Right lobe of liver (tissue), 6 donors: ENCODE measurements at regions not wholly inside any gene's neighbourhood (a gene's known extent, or its start where the extent isn't known, plus 50 kb on each side); places are given as distances from the start of the nearest gene placed in this dataset.

ENCODE experiments used
- ATAC-seq, 4 donors: fragments of 200-7000 bp; cut with Tn5 transposase; one replicate each; pipeline ENCODE4 v1.9.1; 2020; ENCODE audit warnings: mild to moderate bottlenecking in 4 of 4, moderate library complexity in 4 of 4
- DNase-seq, 3 donors: peaks; one replicate each; pipeline ENCODE4 v3.0.0-alpha.2; 2020
- H3K27ac ChIP-seq, 3 donors: fragments of 200-600 bp; one replicate each; pipeline ENCODE4 v1.8.0; 2022
- H3K27me3 ChIP-seq, 2 donors: fragments of 200-600 bp; one replicate each; pipeline ENCODE4 v1.8.0; 2022
- H3K36me3 ChIP-seq, 4 donors: fragments of 200-600 bp; sonication (generic) in 1 of 4; one replicate each; pipeline versions ENCODE4 v1.5.1 to v1.8.0; 2017 to 2022; ENCODE audit warnings: control low read depth in 1 of 4
- H3K4me1 ChIP-seq, 4 donors: fragments of 200-600 bp; sonication (generic) in 1 of 4; one replicate each; pipeline versions ENCODE4 v1.5.1 to v1.8.0; 2017 to 2022; ENCODE audit warnings: control low read depth in 1 of 4
- H3K4me3 ChIP-seq, 3 donors: fragments of 200-600 bp; one replicate each; pipeline ENCODE4 v1.8.0; 2022
- H3K9me3 ChIP-seq, 4 donors: fragments of 200-600 bp; sonication (generic) in 1 of 4; one replicate each; pipeline versions ENCODE4 v1.5.1 to v1.8.0; 2017 to 2022; ENCODE audit warnings: control low read depth in 1 of 4
- POLR2A ChIP-seq: fragments of 450-650 bp; IDR thresholded peaks from one replicate; pipeline ENCODE4 v1.6.1; 2017; ENCODE audit warnings: antibody characterized with exemption, mild to moderate bottlenecking
- WGBS: methylation state at CpG from one replicate; pipeline ENCODE4 v1.1.6; 2018; ENCODE audit warnings: low coverage, low lambda C conversion rate; ENCODE audit not compliant: insufficient coverage; ENCODE audit errors: missing lambda C conversion rate; 5-methylcytosine and 5-hydroxymethylcytosine counted together
- intact Hi-C, 2 donors: fragments of 100-400 bp; cut with DNase I; formaldehyde crosslinking; loops; one replicate each; pipeline versions ENCODE4 v1.11.2 to v1.14.1; 2022
- TF ChIP-seq, protein P1 (sequence below), 4 donors: fragments of 200-600 bp in 3 of 4; fragments of 450-650 bp in 1 of 4; IDR thresholded peaks; one replicate each; pipeline versions ENCODE4 v1.5.1 to v1.8.0; 2016 to 2022; ENCODE audit warnings: antibody characterized with exemption in 4 of 4, mild to moderate bottlenecking in 2 of 4
- donor health status: DM: no; HTN: yes; CAD: no.
- donor health status: DM: no; HTN: no; CAD: no.
- donor health status: DM: no; HTN: no; CAD: no.
- donor health status: DM: no; HTN: yes; CAD: no.
- donor health status: DM: no; HTN: yes; CAD: no.

DNA sequence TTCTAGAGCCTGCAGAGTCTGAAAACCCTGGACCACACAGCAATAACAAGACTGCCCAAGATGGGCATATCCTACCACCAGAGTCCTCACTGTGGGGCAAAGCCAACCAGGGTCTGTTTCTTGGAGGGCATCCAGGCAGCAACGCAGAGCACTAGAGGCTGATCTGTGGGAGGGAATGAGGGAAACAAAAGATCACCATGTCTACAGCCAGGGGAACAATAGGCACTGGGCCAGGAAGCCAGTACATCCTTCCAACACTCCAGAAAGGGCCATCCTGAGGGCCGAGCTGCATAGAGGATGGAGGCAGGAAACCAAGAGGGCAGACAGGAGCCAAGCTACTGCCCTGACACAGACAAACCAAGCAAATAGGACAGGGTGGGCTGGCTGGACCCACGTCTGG is 416.1 kb upstream of the IRX4 start:
- no peaks in the 10 kb centered on the region for H3K4me1 ChIP-seq
- no peak overlapping the region for H3K4me3 ChIP-seq
- no peaks in the 10 kb centered on the region for H3K9me3 ChIP-seq
- H3K27ac ChIP-seq: no peak overlapping the region
- ATAC-seq: no peak
- intact Hi-C loops: no loop called here
- no peak for TF ChIP-seq POLR2A
- TF ChIP-seq, protein P1, sequence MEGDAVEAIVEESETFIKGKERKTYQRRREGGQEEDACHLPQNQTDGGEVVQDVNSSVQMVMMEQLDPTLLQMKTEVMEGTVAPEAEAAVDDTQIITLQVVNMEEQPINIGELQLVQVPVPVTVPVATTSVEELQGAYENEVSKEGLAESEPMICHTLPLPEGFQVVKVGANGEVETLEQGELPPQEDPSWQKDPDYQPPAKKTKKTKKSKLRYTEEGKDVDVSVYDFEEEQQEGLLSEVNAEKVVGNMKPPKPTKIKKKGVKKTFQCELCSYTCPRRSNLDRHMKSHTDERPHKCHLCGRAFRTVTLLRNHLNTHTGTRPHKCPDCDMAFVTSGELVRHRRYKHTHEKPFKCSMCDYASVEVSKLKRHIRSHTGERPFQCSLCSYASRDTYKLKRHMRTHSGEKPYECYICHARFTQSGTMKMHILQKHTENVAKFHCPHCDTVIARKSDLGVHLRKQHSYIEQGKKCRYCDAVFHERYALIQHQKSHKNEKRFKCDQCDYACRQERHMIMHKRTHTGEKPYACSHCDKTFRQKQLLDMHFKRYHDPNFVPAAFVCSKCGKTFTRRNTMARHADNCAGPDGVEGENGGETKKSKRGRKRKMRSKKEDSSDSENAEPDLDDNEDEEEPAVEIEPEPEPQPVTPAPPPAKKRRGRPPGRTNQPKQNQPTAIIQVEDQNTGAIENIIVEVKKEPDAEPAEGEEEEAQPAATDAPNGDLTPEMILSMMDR (IDR thresholded peaks at IDR 0.05): no peak
- WGBS: 37% methylated on average over 2 of the region's 3 CpGs
- DNase-seq: no peak
- H3K36me3 ChIP-seq: no peaks in the 10 kb centered on the region
- H3K27me3 ChIP-seq: no peaks in the 10 kb centered on the region

DNA sequence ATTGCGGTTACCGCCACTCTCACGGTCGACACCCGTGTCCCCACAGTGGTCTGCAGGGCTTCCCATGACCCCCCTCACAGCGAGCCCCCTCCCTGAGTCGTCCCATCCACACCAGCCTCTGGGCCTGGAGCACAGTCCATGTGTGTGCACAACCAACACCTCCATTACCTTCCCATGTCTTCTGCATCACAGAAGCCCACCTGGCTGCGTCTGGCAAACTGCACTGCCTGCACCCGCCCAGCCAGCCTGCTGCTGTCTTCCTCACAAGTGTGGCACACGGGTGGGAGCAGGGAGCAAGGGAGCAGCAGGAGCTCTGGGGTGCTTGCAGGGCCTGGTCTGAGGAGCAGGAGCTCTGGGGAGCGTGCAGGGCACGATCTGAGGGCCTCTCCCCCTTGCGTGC is 415.3 kb upstream of the IRX4 start:
- 46% methylated on average over 9 of the region's 13 CpGs for WGBS
- no peaks in the 10 kb centered on the region for H3K36me3 ChIP-seq
- intact Hi-C loops: no loop called here
- ATAC-seq: no peak
- no peaks in the 10 kb centered on the region for H3K4me1 ChIP-seq
- H3K9me3 ChIP-seq: no peaks in the 10 kb centered on the region
- H3K4me3 ChIP-seq: no peak overlapping the region
- H3K27ac ChIP-seq: no peak overlapping the region
- no peak for DNase-seq
- no peaks in the 10 kb centered on the region for H3K27me3 ChIP-seq
- TF ChIP-seq POLR2A: no peak
- TF ChIP-seq, protein P1 (IDR thresholded peaks at IDR 0.05): no peak

DNA sequence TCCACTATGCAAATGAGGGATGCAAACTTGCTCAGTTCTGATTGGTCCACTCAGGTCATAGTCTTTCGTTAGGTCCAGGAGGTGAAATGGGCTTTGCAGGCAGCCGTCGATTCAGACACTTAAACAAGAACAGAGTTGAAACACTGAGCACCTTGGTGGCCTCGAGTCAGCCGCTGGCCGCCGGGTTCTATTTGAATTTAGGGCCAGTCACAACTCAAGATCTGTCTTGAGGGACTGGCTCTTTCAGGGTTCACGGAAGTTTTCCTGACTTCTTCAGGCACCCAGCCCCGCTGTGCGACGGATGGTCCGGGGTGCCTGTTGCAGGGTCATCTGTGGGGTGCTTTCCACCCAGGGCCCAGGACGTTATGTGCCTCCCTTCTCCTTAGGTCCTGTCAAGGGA is 412.8 kb upstream of the IRX4 start:
- ATAC-seq (no peak), DNase-seq (no peak)
- Histone ChIP-seq H3K27ac (no peak overlapping the region), H3K4me1 (no peaks in the 10 kb centered on the region), H3K9me3 (no peaks in the 10 kb centered on the region), H3K27me3 (no peaks in the 10 kb centered on the region), H3K36me3 (no peaks in the 10 kb centered on the region), H3K4me3 (no peak overlapping the region)
- TF ChIP-seq POLR2A: no peak
- TF ChIP-seq, protein P1 (IDR thresholded peaks at IDR 0.05): no peak
- intact Hi-C loops: no loop called here
- WGBS: 73% methylated on average over 4 of the region's 13 CpGs

DNA sequence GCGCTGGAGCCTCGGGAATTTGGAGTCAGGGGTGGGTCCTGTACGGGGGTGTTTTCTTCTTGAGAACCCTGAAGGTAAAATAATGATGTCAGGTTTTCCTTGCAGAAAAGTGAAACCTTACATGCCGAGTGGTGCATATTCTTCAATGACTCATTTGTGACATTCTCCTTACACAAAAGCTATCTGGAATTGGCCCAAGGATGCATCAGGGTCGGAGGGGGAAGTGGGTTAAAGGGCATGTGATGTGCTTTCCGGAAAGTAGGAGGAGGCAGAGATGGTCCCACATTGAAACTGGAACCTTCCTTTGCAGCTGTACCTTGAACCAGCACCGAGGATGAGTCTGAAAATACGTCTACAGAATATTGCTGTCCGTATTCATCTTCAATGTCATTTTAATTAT is 411.2 kb upstream of the IRX4 start:
- Histone ChIP-seq H3K4me1 (no peaks in the 10 kb centered on the region), H3K9me3 (no peaks in the 10 kb centered on the region), H3K27ac (no peak overlapping the region), H3K36me3 (no peaks in the 10 kb centered on the region), H3K4me3 (no peak overlapping the region), H3K27me3 (no peaks in the 10 kb centered on the region)
- WGBS: 50% methylated on average over 9 of the region's 9 CpGs
- TF ChIP-seq POLR2A: no peak
- TF ChIP-seq, protein P1 (IDR thresholded peaks at IDR 0.05): no peak
- ATAC-seq (no peak), DNase-seq (no peak)
- intact Hi-C loops: no loop called here

DNA sequence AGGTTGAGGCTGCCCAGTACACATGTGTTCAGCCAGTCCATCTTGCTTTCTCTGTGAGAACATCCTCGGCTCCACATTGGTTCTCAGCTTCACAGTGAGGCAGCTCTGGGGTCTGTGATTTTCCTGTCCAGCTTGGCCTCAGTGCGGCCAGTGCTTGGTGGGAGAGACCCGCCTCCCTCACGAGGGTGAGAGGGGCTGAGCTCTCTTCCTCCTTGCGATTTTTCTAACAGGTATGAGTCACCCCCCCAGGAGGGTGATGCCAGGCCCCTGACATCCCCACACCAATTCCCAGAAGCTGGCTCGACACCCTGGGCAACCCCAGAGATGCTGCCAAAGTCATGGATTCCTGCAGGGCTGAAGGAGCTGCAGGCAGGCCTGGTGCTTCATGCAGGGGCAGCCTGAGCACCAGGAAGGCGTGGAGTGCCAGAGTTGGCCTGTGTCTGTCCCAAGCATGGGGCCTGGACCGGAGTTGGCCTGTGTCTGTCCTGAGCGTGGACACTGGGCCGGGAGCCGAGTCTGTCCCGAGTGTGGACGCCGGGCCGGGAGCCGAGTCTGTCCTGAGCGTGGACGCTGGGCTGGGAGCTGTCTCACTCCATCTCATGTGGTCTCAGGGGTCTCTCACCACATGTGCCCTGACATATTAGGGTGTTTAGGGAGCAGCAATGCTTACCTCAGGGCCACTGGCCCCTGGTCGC is 408.6 kb upstream of the IRX4 start:
- Histone ChIP-seq H3K36me3 (no peaks in the 10 kb centered on the region), H3K27me3 (no peaks in the 10 kb centered on the region), H3K27ac (no peak overlapping the region), H3K9me3 (no peaks in the 10 kb centered on the region), H3K4me3 (no peak overlapping the region), H3K4me1 (no peaks in the 10 kb centered on the region)
- peak in 1 of 4 donors; percentile 17 for ATAC-seq
- TF ChIP-seq, protein P1 (IDR thresholded peaks at IDR 0.05): no peak
- no peak for TF ChIP-seq POLR2A
- intact Hi-C loops: no loop called here
- WGBS: 73% methylated on average over 5 of the region's 19 CpGs
- no peak for DNase-seq
